Transverse colon (tissue), 3 donors: ENCODE measurements at regions not wholly inside any gene's neighbourhood (a gene's known extent, or its start where the extent isn't known, plus 50 kb on each side); places are given as distances from the start of the nearest gene placed in this dataset.

ENCODE experiments used
- CTCF ChIP-seq, 5 experiments: fragments of 200-600 bp in 3 of 5; fragments of 450-650 bp in 2 of 5; sonication (generic) in 3 of 5; IDR thresholded peaks; 1 replicate in 2 of 5; 2 replicates in 3 of 5; pipeline ENCODE4 v1.5.1; 2016 to 2017; ENCODE audit warnings: antibody characterized with exemption in 5 of 5, inconsistent platforms in 3 of 5, mild to moderate bottlenecking in 2 of 5, moderate library complexity in 1 of 5
- POLR2A ChIP-seq: fragments of 450-650 bp; IDR thresholded peaks from one replicate; pipeline ENCODE4 v1.6.1; 2016; ENCODE audit warnings: antibody characterized with exemption, mild to moderate bottlenecking, moderate library complexity

- no peak for TF ChIP-seq CTCF (IDR thresholded peaks at IDR 0.05)
- no peak for TF ChIP-seq POLR2A
Measured at GRCh38 chr20:16926626-16927430, 178.7 kb downstream of the OTOR start.
